CD14-positive monocyte (primary cell): ENCODE measurements at regions not wholly inside any gene's neighbourhood (a gene's known extent, or its start where the extent isn't known, plus 50 kb on each side); places are given as distances from the start of the nearest gene placed in this dataset.

Experiments
- DNase-seq, 3 donors: peaks; one replicate each; pipeline ENCODE4 v3.0.0-alpha.2; 2011 to 2022
- H2AFZ ChIP-seq: 2 replicates; pipeline ENCODE4 v1.6.0; 2012; ENCODE audit warnings: mild to moderate bottlenecking, low read depth, low read length, inconsistent platforms; ENCODE audit not compliant: insufficient read depth, poor library complexity, severe bottlenecking
- H3K27ac ChIP-seq, 2 donors: 1 replicate in 1 of 2; 2 replicates in 1 of 2; pipeline ENCODE4 v1.5.1; 2012 to 2013; ENCODE audit warnings: low read length in 2 of 2, control low read depth in 1 of 2, inconsistent platforms in 1 of 2, low read depth in 1 of 2, mild to moderate bottlenecking in 1 of 2
- H3K27me3 ChIP-seq, 2 donors: one replicate each; pipeline versions ENCODE4 v1.6.0 to v1.6.1; 2011 to 2013; ENCODE audit warnings: low read length in 2 of 2; ENCODE audit not compliant: control insufficient read depth in 2 of 2, insufficient read depth in 2 of 2
- H3K36me3 ChIP-seq, 2 donors: replicated peaks in 1 of 2; 1 replicate in 1 of 2; 2 replicates in 1 of 2; pipeline versions ENCODE4 v1.5.1 to v1.6.1; 2012 to 2013; ENCODE audit warnings: low read length in 2 of 2, control low read depth in 1 of 2, inconsistent platforms in 1 of 2, mild to moderate bottlenecking in 1 of 2; ENCODE audit not compliant: insufficient read depth in 2 of 2, control insufficient read depth in 1 of 2
- H3K4me1 ChIP-seq, 2 donors: 1 replicate in 1 of 2; 2 replicates in 1 of 2; pipeline versions ENCODE4 v1.5.1 to v1.6.1; 2012 to 2013; ENCODE audit warnings: low read length in 2 of 2, control low read depth in 1 of 2, inconsistent platforms in 1 of 2, mild to moderate bottlenecking in 1 of 2, moderate library complexity in 1 of 2; ENCODE audit not compliant: insufficient read depth in 2 of 2, control insufficient read depth in 1 of 2
- H3K4me2 ChIP-seq: replicated peaks from 2 replicates; pipeline ENCODE3; 2012; ENCODE audit warnings: low read length, moderate library complexity, mild to moderate bottlenecking; ENCODE audit not compliant: poor library complexity, severe bottlenecking; ENCODE audit errors: extremely low read depth
- H3K4me3 ChIP-seq, 3 experiments: fragments of 200-600 bp in 1 of 3; sonication (generic) in 1 of 3; replicated peaks in 1 of 3; 1 replicate in 2 of 3; 2 replicates in 1 of 3; pipeline ENCODE4 v1.5.1; 2011 to 2013; ENCODE audit warnings: low read length in 3 of 3, mild to moderate bottlenecking in 3 of 3, control low read depth in 2 of 3, low read depth in 2 of 3, inconsistent platforms in 1 of 3, moderate library complexity in 1 of 3
- H3K79me2 ChIP-seq: 2 replicates; pipeline ENCODE4 v1.6.0; 2012; ENCODE audit warnings: mild to moderate bottlenecking, control low read depth, inconsistent platforms, low read length, moderate library complexity; ENCODE audit not compliant: insufficient read depth
- H3K9ac ChIP-seq: 2 replicates; pipeline ENCODE4 v1.6.0; 2017; ENCODE audit warnings: low read length, mild to moderate bottlenecking; ENCODE audit not compliant: insufficient read depth, poor library complexity, severe bottlenecking
- H3K9me3 ChIP-seq, 2 donors: replicated peaks in 1 of 2; 1 replicate in 1 of 2; 2 replicates in 1 of 2; pipeline versions ENCODE4 v1.5.1 to v1.6.1; 2012 to 2013; ENCODE audit warnings: low read length in 2 of 2, control low read depth in 1 of 2; ENCODE audit not compliant: control insufficient read depth in 1 of 2, insufficient read depth in 1 of 2
- H4K20me1 ChIP-seq: 2 replicates; pipeline ENCODE4 v1.6.0; 2012; ENCODE audit warnings: mild to moderate bottlenecking, low read length, control low read depth, moderate library complexity; ENCODE audit not compliant: insufficient read depth
- H3K27ac Mint-ChIP-seq, 7 donors: one replicate each; pipeline ENCODE4 v1.8.0; 2020; ENCODE audit warnings: mild to moderate bottlenecking in 7 of 7, mixed read lengths in 7 of 7, moderate library complexity in 6 of 7, inconsistent platforms in 2 of 7
- H3K27me3 Mint-ChIP-seq, 3 donors: one replicate each; pipeline ENCODE4 v1.8.0; 2021 to 2022; ENCODE audit warnings: low read depth in 3 of 3, mild to moderate bottlenecking in 3 of 3, mixed read lengths in 3 of 3, moderate library complexity in 3 of 3, inconsistent platforms in 1 of 3
- H3K36me3 Mint-ChIP-seq, 2 donors: one replicate each; pipeline ENCODE4 v1.8.0; 2020; ENCODE audit warnings: mixed read lengths in 2 of 2, inconsistent platforms in 1 of 2, mild to moderate bottlenecking in 1 of 2
- H3K4me1 Mint-ChIP-seq: one replicate; pipeline ENCODE4 v1.8.0; 2020; ENCODE audit warnings: mild to moderate bottlenecking, mixed read lengths
- H3K4me3 Mint-ChIP-seq, 2 donors: one replicate each; pipeline ENCODE4 v1.8.0; 2020; ENCODE audit warnings: mild to moderate bottlenecking in 2 of 2, mixed read lengths in 2 of 2, moderate library complexity in 1 of 2
- H3K9me3 Mint-ChIP-seq, 7 donors: one replicate each; pipeline ENCODE4 v1.8.0; 2020 to 2022; ENCODE audit warnings: mixed read lengths in 7 of 7, mild to moderate bottlenecking in 6 of 7, moderate library complexity in 6 of 7, inconsistent platforms in 2 of 7
- CTCF ChIP-seq: fragments of 200-600 bp; IDR thresholded peaks from one replicate; pipeline ENCODE4 v1.8.0; 2022; ENCODE audit warnings: antibody characterized with exemption, mild to moderate bottlenecking
- WGBS: methylation state at CpG from one replicate; pipeline ENCODE4 v1.1.5; 2013; ENCODE audit warnings: missing lambda C conversion rate; ENCODE audit not compliant: insufficient coverage; 5-methylcytosine and 5-hydroxymethylcytosine counted together
- intact Hi-C, 2 donors: fragments of 100-400 bp; cut with micrococcal nuclease; formaldehyde crosslinking; loops; one replicate each; pipeline versions ENCODE4 v1.15.0 to v1.15.1; 2023

GRCh38 chr2:213216461-213216860 lies 65.0 kb upstream of the IKZF2 start:
- peaks cover 0 to 7% (median 0%) of the 10 kb centered on the region in 7 donors for H3K9me3 Mint-ChIP-seq
- Histone ChIP-seq H3K9me3 (peaks cover 0 to 5% of the 10 kb centered on the region in 2 donors), H3K79me2 (no peaks in the 10 kb centered on the region), H3K9ac (no peak overlapping the region), H3K27ac (no peak overlapping the region), H3K4me2 (no peak overlapping the region), H3K4me1 (no peaks in the 10 kb centered on the region), H3K27me3 (no peaks in the 10 kb centered on the region), H2AFZ (no peak overlapping the region), H3K4me3 (no peak overlapping the region), H3K36me3 (no peaks in the 10 kb centered on the region), H4K20me1 (no peaks in the 10 kb centered on the region)
- no peak for DNase-seq
- no peaks in the 10 kb centered on the region for H3K4me1 Mint-ChIP-seq
- intact Hi-C loops: no loop called here
- 100% methylated on average over 1 of the region's 5 CpGs for WGBS
- H3K4me3 Mint-ChIP-seq: no peak overlapping the region
- no peaks in the 10 kb centered on the region for H3K36me3 Mint-ChIP-seq
- H3K27me3 Mint-ChIP-seq: no peaks in the 10 kb centered on the region
- no peak for TF ChIP-seq CTCF
- H3K27ac Mint-ChIP-seq: no peak overlapping the region

GRCh38 chr2:213219816-213220215 lies 64.4 kb upstream of the SPAG16 start:
- H3K4me1 Mint-ChIP-seq: no peaks in the 10 kb centered on the region
- Histone ChIP-seq H3K9ac (no peak overlapping the region), H3K4me2 (no peak overlapping the region), H3K36me3 (no peaks in the 10 kb centered on the region), H3K4me3 (no peak overlapping the region), H3K9me3 (no peaks in the 10 kb centered on the region), H3K27ac (no peak overlapping the region), H3K4me1 (no peaks in the 10 kb centered on the region), H4K20me1 (no peaks in the 10 kb centered on the region), H3K79me2 (no peaks in the 10 kb centered on the region), H3K27me3 (no peaks in the 10 kb centered on the region), H2AFZ (no peak overlapping the region)
- no peak overlapping the region for H3K27ac Mint-ChIP-seq
- no peaks in the 10 kb centered on the region for H3K36me3 Mint-ChIP-seq
- H3K27me3 Mint-ChIP-seq: no peaks in the 10 kb centered on the region
- no peak for TF ChIP-seq CTCF
- H3K9me3 Mint-ChIP-seq: no peaks in the 10 kb centered on the region
- WGBS: no CpG with 5 or more reads among the region's 1 CpG
- no peak overlapping the region for H3K4me3 Mint-ChIP-seq
- intact Hi-C loops: no loop called here
- no peak for DNase-seq
